K562 (cell line): ENCODE measurements at regions not wholly inside any gene's neighbourhood (a gene's known extent, or its start where the extent isn't known, plus 50 kb on each side); places are given as distances from the start of the nearest gene placed in this dataset.

ENCODE experiments used
- ATAC-seq: fragments of 200-7000 bp; cut with Tn5 transposase; 3 replicates; pipeline ENCODE4 v1.9.1; 2020; ENCODE audit warnings: moderate library complexity
- BruUV-seq: library from RNA; stranded (reverse); fragments of 400-500 nt; replicated peaks from 2 replicates; lab custom pipeline; 2021; lab: Mats Ljungman, UMichigan
- CTCF ChIA-PET: fragments of 300-600 bp; formaldehyde crosslinking; extraction: SDS; loops from one replicate; lab custom pipeline; 2021; ENCODE audit warnings: low intra/inter-chr PET ratio; lab: Yijun Ruan, JAX
- POLR2A ChIA-PET: fragments of 300-600, 350-650 bp; sonication (Branson Sonifier 250); formaldehyde crosslinking; extraction: SDS; loops from one replicate; lab custom pipeline; 2021; ENCODE audit warnings: antibody characterized with exemption, inconsistent platforms; lab: Yijun Ruan, JAX
- DNase-seq, 4 experiments: peaks; one replicate each; pipeline versions ENCODE4 v3.0.0 to v3.0.0-alpha.2; 2011 to 2018; ENCODE audit warnings: low spot score in 3 of 4, mixed read lengths in 3 of 4; ENCODE audit errors: extremely low read depth in 1 of 4
- FAIRE-seq: peaks from 2 replicates; lab custom pipeline; 2011; peaks lifted over from hg19 to GRCh38; lab: Jason Lieb, UNC
- H2AFZ ChIP-seq: 2 replicates; pipeline ENCODE4 v1.6.0; 2011; ENCODE audit warnings: low read depth, low read length, control low read depth, inconsistent platforms
- H3K27ac ChIP-seq: fragments of 200-600 bp; 3 replicates; pipeline ENCODE4 v1.8.0; 2011; ENCODE audit warnings: low read depth, mild to moderate bottlenecking, control low read depth, inconsistent platforms, low read length, moderate library complexity, mixed read lengths; ENCODE audit errors: extremely low read depth
- H3K27me3 ChIP-seq, 2 experiments: fragments of 300-600 bp in 1 of 2; 2 replicates in 1 of 2; 3 replicates in 1 of 2; pipeline versions ENCODE4 v1.6.0 to v1.8.0; 2011; ENCODE audit warnings: inconsistent platforms in 2 of 2, low read length in 2 of 2, mild to moderate bottlenecking in 1 of 2, mixed read lengths in 1 of 2, moderate library complexity in 1 of 2; ENCODE audit not compliant: control insufficient read depth in 2 of 2, insufficient read depth in 2 of 2
- H3K36me3 ChIP-seq: fragments of 300-600 bp; 3 replicates; pipeline ENCODE4 v1.8.0; 2011; ENCODE audit warnings: mild to moderate bottlenecking, low read length, inconsistent platforms; ENCODE audit not compliant: control insufficient read depth, insufficient read depth
- H3K4me1 ChIP-seq, 2 experiments: fragments of 200-600 bp in 1 of 2; replicated peaks in 1 of 2; 2 replicates in 1 of 2; 3 replicates in 1 of 2; pipeline versions ENCODE4 v1.5.1 to v1.8.0; 2011; ENCODE audit warnings: inconsistent platforms in 2 of 2, low read length in 2 of 2, mild to moderate bottlenecking in 1 of 2, mixed read lengths in 1 of 2, moderate library complexity in 1 of 2; ENCODE audit not compliant: control insufficient read depth in 2 of 2, insufficient read depth in 2 of 2
- H3K4me2 ChIP-seq: 2 replicates; pipeline ENCODE4 v1.6.1; 2011; ENCODE audit warnings: low read length, control low read depth, inconsistent platforms, mixed read lengths; ENCODE audit not compliant: insufficient read depth
- H3K4me3 ChIP-seq: fragments of 200-600 bp; sonication (generic), shearing (Covaris generic); 2 replicates; pipeline ENCODE4 v1.5.1; 2016; ENCODE audit warnings: control low read depth, inconsistent platforms
- H3K79me2 ChIP-seq: fragments of 200-600 bp; 3 replicates; pipeline ENCODE4 v1.8.0; 2011; ENCODE audit warnings: low read length, inconsistent platforms; ENCODE audit not compliant: control insufficient read depth, insufficient read depth
- H3K9ac ChIP-seq, 2 experiments: 2 replicates each; pipeline versions ENCODE4 v1.6.0 to v1.6.1; 2011; ENCODE audit warnings: low read depth in 2 of 2, low read length in 2 of 2, control low read depth in 1 of 2, inconsistent platforms in 1 of 2, mild to moderate bottlenecking in 1 of 2, mixed read lengths in 1 of 2; ENCODE audit not compliant: insufficient read depth in 1 of 2
- H3K9me1 ChIP-seq: one replicate; pipeline ENCODE4 v1.6.0; 2011; ENCODE audit warnings: inconsistent platforms, mild to moderate bottlenecking, low read length, moderate library complexity; ENCODE audit not compliant: control insufficient read depth, insufficient read depth
- H3K9me3 ChIP-seq: replicated peaks from 2 replicates; pipeline ENCODE4 v1.5.1; 2011; ENCODE audit warnings: low read depth, low read length, inconsistent platforms; ENCODE audit not compliant: control insufficient read depth, insufficient read depth
- H4K20me1 ChIP-seq: replicated peaks from 2 replicates; pipeline ENCODE4 v1.6.1; 2011; ENCODE audit warnings: low read length, inconsistent platforms, mixed read lengths; ENCODE audit not compliant: control insufficient read depth, insufficient read depth
- ARID1B ChIP-seq: fragments of 450-650 bp; IDR thresholded peaks from 2 replicates; pipeline ENCODE4 v1.6.1; 2016; ENCODE audit warnings: antibody characterized with exemption, mild to moderate bottlenecking, inconsistent platforms
- BCL6 ChIP-seq: fragments of 250-450 bp; sonication (Bioruptor Pico); IDR thresholded peaks from 2 replicates; pipeline ENCODE4 v1.4.0; 2020
- BMI1 ChIP-seq: fragments of 150-350 bp; IDR thresholded peaks from 2 replicates; pipeline ENCODE4 v1.6.1; 2014; ENCODE audit warnings: low read length
- CHD1 ChIP-seq: fragments of 200-600 bp; sonication (generic); IDR thresholded peaks from one replicate; pipeline ENCODE4 v1.6.1; 2012; ENCODE audit warnings: mild to moderate bottlenecking, moderate library complexity, low read length, inconsistent platforms
- CHD7 ChIP-seq: fragments of 200-600 bp; sonication (generic); IDR thresholded peaks from one replicate; pipeline ENCODE4 v1.6.1; 2012; ENCODE audit warnings: mild to moderate bottlenecking, low read depth, low read length, inconsistent platforms
- FOXA3 ChIP-seq, 2 experiments: fragments of 450-650 bp in 1 of 2; sonication (generic) in 1 of 2; formaldehyde crosslinking; IDR thresholded peaks in 1 of 2; conservative IDR thresholded peaks in 1 of 2; 2 replicates each; pipeline versions ENCODE4 v1.4.0 to v1.8.0; 2020 to 2022; ENCODE audit warnings: mild to moderate bottlenecking in 2 of 2, missing genetic modification reagents in 1 of 2
- NBN ChIP-seq: fragments of 450-650 bp; IDR thresholded peaks from 2 replicates; pipeline ENCODE4 v1.6.1; 2016; ENCODE audit warnings: low read depth, mild to moderate bottlenecking
- PHB ChIP-seq: fragments of 250-450 bp; sonication (Bioruptor Pico); IDR thresholded peaks from 2 replicates; pipeline ENCODE4 v1.5.0; 2021
- RFX7 ChIP-seq: fragments of 250-450 bp; sonication (Bioruptor Pico); IDR thresholded peaks from 2 replicates; pipeline ENCODE4 v1.5.1; 2021; ENCODE audit warnings: mild to moderate bottlenecking
- TCFL5 ChIP-seq: fragments of 250-450 bp; sonication (Bioruptor Pico); conservative IDR thresholded peaks from 2 replicates; pipeline ENCODE4 v1.6.1; 2021; ENCODE audit warnings: mild to moderate bottlenecking, moderate library complexity, matching md5 sums
- ZBTB12 ChIP-seq: fragments of 250-450 bp; sonication (Bioruptor Pico); IDR thresholded peaks from 2 replicates; pipeline ENCODE4 v1.4.0; 2020
- ZNF224 ChIP-seq: sonication (generic); formaldehyde crosslinking; IDR thresholded peaks from 2 replicates; pipeline ENCODE4 v1.8.0; 2022; ENCODE audit warnings: mild to moderate bottlenecking, missing genetic modification reagents
- WGBS: fragments of 100-300 bp; shearing (Covaris generic); methylation state at CpG from one replicate; pipeline ENCODE4 v1.1.6; 2016; ENCODE audit warnings: low coverage, mixed read lengths; ENCODE audit not compliant: insufficient coverage; ENCODE audit errors: missing lambda C conversion rate; 5-methylcytosine and 5-hydroxymethylcytosine counted together
- in situ Hi-C: fragments of 300-500 bp; cut with MboI; formaldehyde crosslinking; loops from 4 replicates; pipeline ENCODE4 v1.15.0; 2018; ENCODE audit warnings: inconsistent platforms, mixed read lengths
- intact Hi-C: fragments of 100-400 bp; cut with micrococcal nuclease; formaldehyde crosslinking; loops from 2 replicates; pipeline ENCODE4 v1.14.2; 2022

- FAIRE-seq: no peak
- Histone ChIP-seq H3K79me2 (no peaks in the 10 kb centered on the region), H3K27ac (no peak overlapping the region), H3K4me2 (no peak overlapping the region), H2AFZ (no peak overlapping the region), H4K20me1 (no peaks in the 10 kb centered on the region), H3K9me3 (no peaks in the 10 kb centered on the region), H3K36me3 (no peaks in the 10 kb centered on the region), H3K4me3 (no peak overlapping the region), H3K9me1 (no peaks in the 10 kb centered on the region), H3K4me1 (no peaks in the 10 kb centered on the region), H3K27me3 (no peaks in the 10 kb centered on the region), H3K9ac (no peak overlapping the region)
- ChIA-PET CTCF (no interaction called here), POLR2A (no interaction called here)
- BruUV-seq: no TSS peak
- in situ Hi-C loops (no loop called here), intact Hi-C loops (no loop called here)
- no peak for DNase-seq
- ATAC-seq: no peak
- WGBS: 0% methylated on average over 1 of the region's 1 CpG
- TF ChIP-seq ZNF224 (CRISPR knock-in tag): no peak
- no peak for TF ChIP-seq BMI1
- TF ChIP-seq BCL6: no peak
- TF ChIP-seq RFX7 (CRISPR knock-in tag): no peak
- TF ChIP-seq NBN: no peak
- no peak for TF ChIP-seq PHB (CRISPR knock-in tag)
- no peak for TF ChIP-seq ZBTB12 (CRISPR knock-in tag)
- no peak for TF ChIP-seq CHD1
- no peak for TF ChIP-seq FOXA3 (CRISPR knock-in tag; conservative IDR thresholded peaks at IDR 0.05 in 1 of 2, IDR thresholded peaks at IDR 0.05 in 1 of 2)
- TF ChIP-seq TCFL5 (CRISPR knock-in tag): no peak
- TF ChIP-seq CHD7: no peak
- no peak for TF ChIP-seq ARID1B
Observed at GRCh38 chr7:32170838-32171237, 100.6 kb upstream of the PDE1C start.
